A549 (cell line): ENCODE measurements at regions not wholly inside any gene's neighbourhood (a gene's known extent, or its start where the extent isn't known, plus 50 kb on each side); places are given as distances from the start of the nearest gene placed in this dataset.
"Not testable (repeated sequence)": the region's sequence is repeated elsewhere in the genome, so short reads cannot be mapped to it uniquely, and the experiment has no call there.

Experiments used
- ATAC-seq, 2 experiments: fragments of 200-7000 bp in 1 of 2; fragments of >200 bp in 1 of 2; cut with Nextera tagmentation in 1 of 2; cut with Tn5 transposase in 1 of 2; 3 replicates each; pipeline versions ENCODE4 v1.8.0 to v1.9.1; 2018 to 2020; ENCODE audit warnings: mild to moderate bottlenecking in 1 of 2, moderate library complexity in 1 of 2
- CTCF ChIA-PET: fragments of 300-600 bp; sonication (Branson Sonifier 250); formaldehyde crosslinking; extraction: SDS; loops from one replicate; lab custom pipeline; 2021; ENCODE audit warnings: antibody characterized with exemption, inconsistent platforms; lab: Yijun Ruan, JAX
- POLR2A ChIA-PET: fragments of 350-600 bp; formaldehyde crosslinking; extraction: SDS; loops from one replicate; lab custom pipeline; 2021; ENCODE audit warnings: antibody characterized with exemption, inconsistent platforms; lab: Yijun Ruan, JAX
- DNase-seq, 2 experiments: peaks; one replicate each; pipeline versions ENCODE4 v3.0.0 to v3.0.0-alpha.2; 2011 to 2016; ENCODE audit warnings: low read depth in 1 of 2, low spot score in 1 of 2
- FAIRE-seq: peaks from 2 replicates; lab custom pipeline; 2011; peaks lifted over from hg19 to GRCh38; lab: Jason Lieb, UNC
- H3K27ac ChIP-seq, 2 experiments: fragments of >200 bp; sonication (Bioruptor Twin); formaldehyde crosslinking; 3 replicates each; pipeline ENCODE4 v1.5.1; 2016 to 2017
- H3K4me1 ChIP-seq: fragments of >200 bp; sonication (Bioruptor Twin); formaldehyde crosslinking; 3 replicates; pipeline ENCODE4 v1.6.1; 2016
- H3K4me2 ChIP-seq: fragments of >200 bp; sonication (Bioruptor Twin); formaldehyde crosslinking; 3 replicates; pipeline ENCODE4 v1.6.1; 2016
- H3K4me3 ChIP-seq: fragments of >200 bp; sonication (Bioruptor Twin); formaldehyde crosslinking; 3 replicates; pipeline ENCODE4 v1.5.1; 2016
- H3K9me3 ChIP-seq: fragments of >200 bp; sonication (Bioruptor Twin); formaldehyde crosslinking; 3 replicates; pipeline ENCODE4 v1.6.1; 2016
- ZFP36 ChIP-seq: fragments of 450-650 bp; IDR thresholded peaks from 2 replicates; pipeline ENCODE4 v1.6.1; 2014; ENCODE audit warnings: borderline replicate concordance; ENCODE audit not compliant: partially characterized antibody
- WGBS: methylation state at CpG from one replicate; pipeline ENCODE4 v1.1.6; 2017; ENCODE audit errors: missing lambda C conversion rate; 5-methylcytosine and 5-hydroxymethylcytosine counted together

GRCh38 chr5:34192064-34192922, 149.3 kb upstream of the C1QTNF3 start:
- H3K4me2 ChIP-seq, POLR2A ChIA-PET, H3K9me3 ChIP-seq, FAIRE-seq, ATAC-seq, H3K27ac ChIP-seq, CTCF ChIA-PET, H3K4me3 ChIP-seq, H3K4me1 ChIP-seq: not testable (repeated sequence)
- TF ChIP-seq ZFP36 = peak; percentile 5
- WGBS = 76% methylated on average over 26 of the region's 26 CpGs
- DNase-seq = peak in 1 of 2 experiments; percentile 12

GRCh38 chr5:34192923-34193262, 149.9 kb upstream of the C1QTNF3 start:
- POLR2A ChIA-PET, H3K27ac ChIP-seq, CTCF ChIA-PET, H3K4me1 ChIP-seq, ATAC-seq, H3K9me3 ChIP-seq, FAIRE-seq, H3K4me3 ChIP-seq, DNase-seq, H3K4me2 ChIP-seq: not testable (repeated sequence)
- WGBS = 78% methylated on average over 12 of the region's 13 CpGs

- H3K4me3 ChIP-seq, H3K27ac ChIP-seq, POLR2A ChIA-PET, ATAC-seq, DNase-seq, H3K4me2 ChIP-seq, FAIRE-seq, H3K4me1 ChIP-seq, H3K9me3 ChIP-seq: not testable (repeated sequence)
- CTCF ChIA-PET = interaction anchor here (0.7 kb wide), 1 partner anchor 681 kb away, joined by 3 read pairs; no protein-coding TSS in a partner anchor
- WGBS = 82% methylated on average over 7 of the region's 7 CpGs
Measured at GRCh38 chr5:34193297-34193696, 150.3 kb upstream of the C1QTNF3 start.

- DNase-seq, ATAC-seq, POLR2A ChIA-PET: not testable (repeated sequence)
Measured at GRCh38 chr5:34193804-34194203, 150.8 kb upstream of the C1QTNF3 start.

GRCh38 chr5:34196091-34196490, 153.1 kb upstream of the C1QTNF3 start:
- FAIRE-seq, H3K4me1 ChIP-seq, POLR2A ChIA-PET, DNase-seq, ATAC-seq, H3K4me2 ChIP-seq, H3K4me3 ChIP-seq, H3K9me3 ChIP-seq, H3K27ac ChIP-seq, CTCF ChIA-PET: not testable (repeated sequence)
- WGBS = 84% methylated on average over 7 of the region's 7 CpGs

More at GRCh38 chr5:34193804-34194203, 150.8 kb upstream of the C1QTNF3 start:
- CTCF ChIA-PET = interaction anchor here (0.7 kb wide), 1 partner anchor 682 kb away, joined by 3 read pairs; no protein-coding TSS in a partner anchor
- FAIRE-seq, H3K4me1 ChIP-seq, H3K9me3 ChIP-seq, H3K4me2 ChIP-seq, H3K4me3 ChIP-seq, H3K27ac ChIP-seq: not testable (repeated sequence)
- 57% methylated on average over 3 of the region's 3 CpGs for WGBS

- FAIRE-seq = not testable (repeated sequence)
- WGBS = 73% methylated on average over 1 of the region's 1 CpG
Measured at GRCh38 chr5:34205347-34205746, 162.3 kb upstream of the C1QTNF3 start.

GRCh38 chr5:34217386-34217785, 174.4 kb upstream of the C1QTNF3 start:
- H3K27ac ChIP-seq, H3K9me3 ChIP-seq, FAIRE-seq, H3K4me1 ChIP-seq, POLR2A ChIA-PET, H3K4me3 ChIP-seq, ATAC-seq, CTCF ChIA-PET, H3K4me2 ChIP-seq: not testable (repeated sequence)
- peak in 1 of 2 experiments; percentile 7 for DNase-seq
- WGBS = 32% methylated on average over 1 of the region's 1 CpG

More at GRCh38 chr5:34205347-34205746, 162.3 kb upstream of the C1QTNF3 start:
- H3K9me3 ChIP-seq, H3K4me2 ChIP-seq, H3K4me3 ChIP-seq, H3K4me1 ChIP-seq, DNase-seq, ATAC-seq, H3K27ac ChIP-seq, POLR2A ChIA-PET, CTCF ChIA-PET: not testable (repeated sequence)

GRCh38 chr5:34221329-34222073, 178.5 kb upstream of the C1QTNF3 start:
- WGBS = 33% methylated on average over 3 of the region's 3 CpGs
- H3K27ac ChIP-seq, FAIRE-seq, H3K4me3 ChIP-seq, ATAC-seq, DNase-seq, CTCF ChIA-PET, POLR2A ChIA-PET, H3K4me2 ChIP-seq, H3K9me3 ChIP-seq, H3K4me1 ChIP-seq: not testable (repeated sequence)

- H3K4me1 ChIP-seq, H3K4me3 ChIP-seq, DNase-seq, POLR2A ChIA-PET, FAIRE-seq, CTCF ChIA-PET, H3K9me3 ChIP-seq, H3K27ac ChIP-seq, H3K4me2 ChIP-seq, ATAC-seq: not testable (repeated sequence)
- 50% methylated on average over 1 of the region's 3 CpGs for WGBS
Measured at GRCh38 chr5:34223158-34223557, 180.1 kb upstream of the C1QTNF3 start.
